Keratinocyte (primary cell): ENCODE measurements at regions not wholly inside any gene's neighbourhood (a gene's known extent, or its start where the extent isn't known, plus 50 kb on each side); places are given as distances from the start of the nearest gene placed in this dataset.

Source experiments
- CTCF ChIP-seq, 3 experiments: IDR thresholded peaks in 1 of 3; conservative IDR thresholded peaks in 1 of 3; optimal IDR thresholded peaks in 1 of 3; 2 replicates in 2 of 3; 3 replicates in 1 of 3; pipeline versions ENCODE3 to v1.5.1; 2011; ENCODE audit warnings: low read length in 3 of 3, mild to moderate bottlenecking in 3 of 3, moderate library complexity in 2 of 3, control low read depth in 1 of 3, inconsistent platforms in 1 of 3; ENCODE audit not compliant: insufficient read depth in 2 of 3; ENCODE audit errors: extremely low read depth in 1 of 3
- EZH2 ChIP-seq: IDR thresholded peaks from one replicate; pipeline ENCODE4 v1.6.1; 2012; ENCODE audit warnings: inconsistent platforms, mild to moderate bottlenecking, low read length, moderate library complexity

DNA sequence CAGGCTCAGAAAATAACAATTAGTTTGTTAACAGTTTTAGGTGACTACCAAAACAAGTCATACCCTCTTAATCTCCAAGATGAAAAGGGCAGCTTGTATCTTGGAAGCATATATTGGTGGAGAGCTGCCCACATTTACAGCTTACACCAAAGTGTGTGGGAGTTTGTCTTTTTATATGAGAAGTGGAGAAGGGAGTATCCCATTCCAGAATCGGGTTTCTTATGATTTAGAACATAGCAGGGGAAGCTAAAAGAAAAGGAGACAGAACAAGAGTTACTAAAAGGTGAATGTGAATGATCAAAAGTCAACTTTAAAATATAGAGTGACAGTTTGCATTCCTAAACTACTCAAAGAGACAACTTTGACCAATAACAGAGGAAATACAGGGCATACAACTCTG, 338.6 kb upstream of the VWC2 start:
- TF ChIP-seq CTCF (optimal IDR thresholded peaks at IDR 0.05 in 1 of 3, IDR thresholded peaks at IDR 0.05 in 1 of 3, conservative IDR thresholded peaks at IDR 0.05 in 1 of 3; ENCODE audit: extremely low read depth in 1 of 3, insufficient read depth in 2 of 3, low read length in 3 of 3) (no peak), EZH2 (no peak)
